MG63 (cell line): ENCODE measurements at regions not wholly inside any gene's neighbourhood (a gene's known extent, or its start where the extent isn't known, plus 50 kb on each side); places are given as distances from the start of the nearest gene placed in this dataset.
"Not testable (repeated sequence)": the region's sequence is repeated elsewhere in the genome, so short reads cannot be mapped to it uniquely, and the experiment has no call there.

Source experiments
- DNase-seq: peaks from one replicate; pipeline ENCODE4 v3.0.0-alpha.2; 2020
- H3K27me3 ChIP-seq: fragments of 250-450 bp; sonication (Bioruptor Pico); 2 replicates; pipeline ENCODE4 v1.5.1; 2020; ENCODE audit warnings: mild to moderate bottlenecking, moderate library complexity
- H3K36me3 ChIP-seq: fragments of 250-450 bp; sonication (Bioruptor Pico); 2 replicates; pipeline ENCODE4 v1.5.1; 2020; ENCODE audit warnings: mild to moderate bottlenecking, moderate library complexity
- H3K4me3 ChIP-seq: fragments of 250-450 bp; sonication (Bioruptor Pico); 2 replicates; pipeline ENCODE4 v1.5.1; 2020; ENCODE audit warnings: mild to moderate bottlenecking, moderate library complexity
- H3K9me3 ChIP-seq: fragments of 250-450 bp; sonication (Bioruptor Pico); 2 replicates; pipeline ENCODE4 v1.5.1; 2020; ENCODE audit warnings: mild to moderate bottlenecking, moderate library complexity

GRCh38 chr12:24643120-24644119, 305.5 kb downstream of the BCAT1 start:
- Histone ChIP-seq H3K9me3 (no peaks in the 10 kb centered on the region), H3K36me3 (no peaks in the 10 kb centered on the region), H3K4me3 (no peak overlapping the region), H3K27me3 (no peaks in the 10 kb centered on the region)
- no peak for DNase-seq

- no peak for DNase-seq
- no peaks in the 10 kb centered on the region for H3K9me3 ChIP-seq
- no peak overlapping the region for H3K4me3 ChIP-seq
- no peaks in the 10 kb centered on the region for H3K36me3 ChIP-seq
- H3K27me3 ChIP-seq, result no peaks in the 10 kb centered on the region
These were observed 309.3 kb downstream of the BCAT1 start for GRCh38 chr12:24639641-24640040.

- Histone ChIP-seq H3K36me3 (no peaks in the 10 kb centered on the region), H3K9me3 (no peaks in the 10 kb centered on the region), H3K4me3 (no peak overlapping the region), H3K27me3 (no peaks in the 10 kb centered on the region)
- DNase-seq, result no peak
These were observed 316.4 kb downstream of the BCAT1 start for GRCh38 chr12:24632466-24632865.

- Histone ChIP-seq H3K9me3 (no peaks in the 10 kb centered on the region), H3K4me3 (no peak overlapping the region), H3K36me3 (no peaks in the 10 kb centered on the region), H3K27me3 (no peaks in the 10 kb centered on the region)
- DNase-seq, result no peak
These were observed 317.1 kb downstream of the BCAT1 start for GRCh38 chr12:24631676-24632426.

- Histone ChIP-seq H3K9me3 (no peaks in the 10 kb centered on the region), H3K4me3 (no peak overlapping the region), H3K27me3 (no peaks in the 10 kb centered on the region), H3K36me3 (no peaks in the 10 kb centered on the region)
- DNase-seq, result no peak
These were observed 318.0 kb downstream of the BCAT1 start for GRCh38 chr12:24630856-24631255.

- H3K9me3 ChIP-seq, result no peaks in the 10 kb centered on the region
- no peaks in the 10 kb centered on the region for H3K36me3 ChIP-seq
- no peaks in the 10 kb centered on the region for H3K27me3 ChIP-seq
- no peak overlapping the region for H3K4me3 ChIP-seq
- no peak for DNase-seq
These were observed 318.5 kb downstream of the BCAT1 start for GRCh38 chr12:24630446-24630845.

- no peaks in the 10 kb centered on the region for H3K36me3 ChIP-seq
- H3K4me3 ChIP-seq, result no peak overlapping the region
- H3K27me3 ChIP-seq, result no peaks in the 10 kb centered on the region
- no peak for DNase-seq
- no peaks in the 10 kb centered on the region for H3K9me3 ChIP-seq
These were observed 323.8 kb downstream of the BCAT1 start for GRCh38 chr12:24625103-24625502.

GRCh38 chr12:24619954-24620353, 328.9 kb downstream of the BCAT1 start:
- not testable (repeated sequence) for H3K27me3 ChIP-seq, H3K36me3 ChIP-seq, H3K4me3 ChIP-seq, DNase-seq, H3K9me3 ChIP-seq

GRCh38 chr12:24617471-24617870, 331.4 kb downstream of the BCAT1 start:
- Histone ChIP-seq H3K9me3 (no peaks in the 10 kb centered on the region), H3K4me3 (no peak overlapping the region), H3K27me3 (no peaks in the 10 kb centered on the region), H3K36me3 (no peaks in the 10 kb centered on the region)
- DNase-seq, result no peak

GRCh38 chr12:24615967-24616411, 332.9 kb downstream of the BCAT1 start:
- H3K4me3 ChIP-seq, result no peak overlapping the region
- no peaks in the 10 kb centered on the region for H3K27me3 ChIP-seq
- no peak for DNase-seq
- H3K36me3 ChIP-seq, result no peaks in the 10 kb centered on the region
- H3K9me3 ChIP-seq, result no peaks in the 10 kb centered on the region; the same call in 1 of the 2 replicates

GRCh38 chr12:24608637-24609285, 340.1 kb downstream of the BCAT1 start:
- DNase-seq, result no peak
- no peaks in the 10 kb centered on the region for H3K36me3 ChIP-seq

GRCh38 chr12:24608108-24608507, 340.8 kb downstream of the BCAT1 start:
- no peak overlapping the region for H3K4me3 ChIP-seq
- no peaks in the 10 kb centered on the region for H3K27me3 ChIP-seq
- H3K36me3 ChIP-seq, result no peaks in the 10 kb centered on the region
- peaks cover 3% of the 10 kb centered on the region; the same call in 1 of the 2 replicates for H3K9me3 ChIP-seq
- DNase-seq, result no peak

More at GRCh38 chr12:24608637-24609285, 340.1 kb downstream of the BCAT1 start:
- no peak overlapping the region for H3K4me3 ChIP-seq
- peaks cover 3% of the 10 kb centered on the region; the same call in 1 of the 2 replicates for H3K9me3 ChIP-seq
- no peaks in the 10 kb centered on the region for H3K27me3 ChIP-seq

GRCh38 chr12:24605916-24606315, 343.0 kb downstream of the BCAT1 start:
- Histone ChIP-seq H3K36me3 (no peaks in the 10 kb centered on the region), H3K9me3 (peaks cover 3% of the 10 kb centered on the region; the same call in 1 of the 2 replicates), H3K4me3 (no peak overlapping the region), H3K27me3 (no peaks in the 10 kb centered on the region)
- no peak for DNase-seq

- no peaks in the 10 kb centered on the region for H3K27me3 ChIP-seq
- H3K9me3 ChIP-seq, result peaks cover 3% of the 10 kb centered on the region; the same call in 1 of the 2 replicates
- H3K36me3 ChIP-seq, result no peaks in the 10 kb centered on the region
- no peak overlapping the region for H3K4me3 ChIP-seq
- DNase-seq, result no peak
These were observed 343.4 kb downstream of the BCAT1 start for GRCh38 chr12:24605466-24605865.

- DNase-seq, result no peak
- Histone ChIP-seq H3K9me3 (no peaks in the 10 kb centered on the region), H3K4me3 (no peak overlapping the region), H3K36me3 (no peaks in the 10 kb centered on the region), H3K27me3 (no peaks in the 10 kb centered on the region)
These were observed 345.5 kb downstream of the BCAT1 start for GRCh38 chr12:24603371-24603770.

- H3K27me3 ChIP-seq, result no peaks in the 10 kb centered on the region
- no peaks in the 10 kb centered on the region for H3K36me3 ChIP-seq
- H3K4me3 ChIP-seq, result no peak overlapping the region
- no peaks in the 10 kb centered on the region for H3K9me3 ChIP-seq
- DNase-seq, result peak; percentile 23
These were observed 347.9 kb downstream of the BCAT1 start for GRCh38 chr12:24600996-24601395.

GRCh38 chr12:24600551-24600950, 348.4 kb downstream of the BCAT1 start:
- Histone ChIP-seq H3K9me3 (no peaks in the 10 kb centered on the region), H3K27me3 (no peaks in the 10 kb centered on the region), H3K36me3 (no peaks in the 10 kb centered on the region), H3K4me3 (no peak overlapping the region)
- DNase-seq, result no peak
